Right lobe of liver (tissue), 6 donors: ENCODE measurements at regions not wholly inside any gene's neighbourhood (a gene's known extent, or its start where the extent isn't known, plus 50 kb on each side); places are given as distances from the start of the nearest gene placed in this dataset.

Experiments used
- ATAC-seq, 4 donors: fragments of 200-7000 bp; cut with Tn5 transposase; one replicate each; pipeline ENCODE4 v1.9.1; 2020; ENCODE audit warnings: mild to moderate bottlenecking in 4 of 4, moderate library complexity in 4 of 4
- DNase-seq, 3 donors: peaks; one replicate each; pipeline ENCODE4 v3.0.0-alpha.2; 2020
- H3K27ac ChIP-seq, 3 donors: fragments of 200-600 bp; one replicate each; pipeline ENCODE4 v1.8.0; 2022
- H3K27me3 ChIP-seq, 2 donors: fragments of 200-600 bp; one replicate each; pipeline ENCODE4 v1.8.0; 2022
- H3K36me3 ChIP-seq, 4 donors: fragments of 200-600 bp; sonication (generic) in 1 of 4; one replicate each; pipeline versions ENCODE4 v1.5.1 to v1.8.0; 2017 to 2022; ENCODE audit warnings: control low read depth in 1 of 4
- H3K4me1 ChIP-seq, 4 donors: fragments of 200-600 bp; sonication (generic) in 1 of 4; one replicate each; pipeline versions ENCODE4 v1.5.1 to v1.8.0; 2017 to 2022; ENCODE audit warnings: control low read depth in 1 of 4
- H3K4me3 ChIP-seq, 3 donors: fragments of 200-600 bp; one replicate each; pipeline ENCODE4 v1.8.0; 2022
- H3K9me3 ChIP-seq, 4 donors: fragments of 200-600 bp; sonication (generic) in 1 of 4; one replicate each; pipeline versions ENCODE4 v1.5.1 to v1.8.0; 2017 to 2022; ENCODE audit warnings: control low read depth in 1 of 4
- POLR2A ChIP-seq: fragments of 450-650 bp; IDR thresholded peaks from one replicate; pipeline ENCODE4 v1.6.1; 2017; ENCODE audit warnings: antibody characterized with exemption, mild to moderate bottlenecking
- WGBS: methylation state at CpG from one replicate; pipeline ENCODE4 v1.1.6; 2018; ENCODE audit warnings: low coverage, low lambda C conversion rate; ENCODE audit not compliant: insufficient coverage; ENCODE audit errors: missing lambda C conversion rate; 5-methylcytosine and 5-hydroxymethylcytosine counted together
- intact Hi-C, 2 donors: fragments of 100-400 bp; cut with DNase I; formaldehyde crosslinking; loops; one replicate each; pipeline versions ENCODE4 v1.11.2 to v1.14.1; 2022
- TF ChIP-seq, protein P1 (sequence below), 4 donors: fragments of 200-600 bp in 3 of 4; fragments of 450-650 bp in 1 of 4; IDR thresholded peaks; one replicate each; pipeline versions ENCODE4 v1.5.1 to v1.8.0; 2016 to 2022; ENCODE audit warnings: antibody characterized with exemption in 4 of 4, mild to moderate bottlenecking in 2 of 4
- donor health status: DM: no; HTN: yes; CAD: no.
- donor health status: DM: no; HTN: no; CAD: no.
- donor health status: DM: no; HTN: no; CAD: no.
- donor health status: DM: no; HTN: yes; CAD: no.
- donor health status: DM: no; HTN: yes; CAD: no.

DNA sequence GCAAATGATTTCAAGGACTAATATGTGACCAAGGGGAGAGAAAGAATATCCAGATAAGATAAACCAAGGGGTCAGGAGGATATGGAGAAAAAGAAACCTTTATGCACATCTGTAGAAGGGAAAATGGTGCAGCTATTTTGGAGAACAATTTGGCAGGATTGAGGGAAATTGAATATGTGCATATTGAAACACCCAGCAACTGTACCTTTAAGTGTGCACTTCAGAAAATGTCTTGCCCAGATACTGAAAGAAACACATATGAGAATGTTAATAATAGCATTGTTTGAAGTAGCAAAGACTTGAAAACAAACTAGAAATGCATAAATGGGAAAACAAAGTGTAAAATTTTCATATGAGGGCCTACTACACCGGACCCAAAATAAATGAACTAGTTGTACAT, 599.6 kb downstream of the PSAT1 start:
- Histone ChIP-seq H3K4me3 (no peak overlapping the region), H3K27ac (no peak overlapping the region), H3K36me3 (no peaks in the 10 kb centered on the region), H3K4me1 (no peaks in the 10 kb centered on the region), H3K27me3 (no peaks in the 10 kb centered on the region), H3K9me3 (no peaks in the 10 kb centered on the region)
- no peak for ATAC-seq
- no peak for TF ChIP-seq POLR2A
- TF ChIP-seq, protein P1, sequence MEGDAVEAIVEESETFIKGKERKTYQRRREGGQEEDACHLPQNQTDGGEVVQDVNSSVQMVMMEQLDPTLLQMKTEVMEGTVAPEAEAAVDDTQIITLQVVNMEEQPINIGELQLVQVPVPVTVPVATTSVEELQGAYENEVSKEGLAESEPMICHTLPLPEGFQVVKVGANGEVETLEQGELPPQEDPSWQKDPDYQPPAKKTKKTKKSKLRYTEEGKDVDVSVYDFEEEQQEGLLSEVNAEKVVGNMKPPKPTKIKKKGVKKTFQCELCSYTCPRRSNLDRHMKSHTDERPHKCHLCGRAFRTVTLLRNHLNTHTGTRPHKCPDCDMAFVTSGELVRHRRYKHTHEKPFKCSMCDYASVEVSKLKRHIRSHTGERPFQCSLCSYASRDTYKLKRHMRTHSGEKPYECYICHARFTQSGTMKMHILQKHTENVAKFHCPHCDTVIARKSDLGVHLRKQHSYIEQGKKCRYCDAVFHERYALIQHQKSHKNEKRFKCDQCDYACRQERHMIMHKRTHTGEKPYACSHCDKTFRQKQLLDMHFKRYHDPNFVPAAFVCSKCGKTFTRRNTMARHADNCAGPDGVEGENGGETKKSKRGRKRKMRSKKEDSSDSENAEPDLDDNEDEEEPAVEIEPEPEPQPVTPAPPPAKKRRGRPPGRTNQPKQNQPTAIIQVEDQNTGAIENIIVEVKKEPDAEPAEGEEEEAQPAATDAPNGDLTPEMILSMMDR (IDR thresholded peaks at IDR 0.05): no peak
- WGBS: 64% methylated on average over 1 of the region's 1 CpG
- intact Hi-C loops: no loop called here
- DNase-seq: no peak

DNA sequence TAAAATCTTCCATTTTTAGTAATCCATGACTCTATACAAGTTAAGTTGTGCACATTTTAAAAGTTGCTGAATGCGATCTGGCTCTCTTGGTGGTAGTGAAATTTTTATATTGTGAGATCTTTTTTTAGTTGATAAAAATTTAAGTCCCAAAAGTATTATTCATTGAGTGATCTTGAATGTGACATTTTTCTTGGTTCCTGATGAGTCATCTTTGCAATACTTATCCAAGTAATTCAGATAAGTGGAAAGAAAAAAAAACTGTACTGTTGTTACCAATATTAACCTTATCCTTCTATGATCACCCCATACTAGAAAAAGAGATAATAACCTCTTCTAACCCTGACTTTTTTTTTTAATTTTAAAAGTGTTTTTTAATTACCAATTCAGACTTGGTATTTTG, 601.3 kb downstream of the PSAT1 start:
- WGBS: 76% methylated on average over 1 of the region's 1 CpG
- intact Hi-C loops: no loop called here
- TF ChIP-seq POLR2A: no peak
- TF ChIP-seq, protein P1 (IDR thresholded peaks at IDR 0.05): no peak
- H3K27ac ChIP-seq: no peak overlapping the region
- H3K36me3 ChIP-seq: no peaks in the 10 kb centered on the region
- ATAC-seq (no peak), DNase-seq (no peak)
- H3K4me3 ChIP-seq: no peak overlapping the region
- no peaks in the 10 kb centered on the region for H3K4me1 ChIP-seq
- H3K27me3 ChIP-seq: no peaks in the 10 kb centered on the region
- H3K9me3 ChIP-seq: no peaks in the 10 kb centered on the region

DNA sequence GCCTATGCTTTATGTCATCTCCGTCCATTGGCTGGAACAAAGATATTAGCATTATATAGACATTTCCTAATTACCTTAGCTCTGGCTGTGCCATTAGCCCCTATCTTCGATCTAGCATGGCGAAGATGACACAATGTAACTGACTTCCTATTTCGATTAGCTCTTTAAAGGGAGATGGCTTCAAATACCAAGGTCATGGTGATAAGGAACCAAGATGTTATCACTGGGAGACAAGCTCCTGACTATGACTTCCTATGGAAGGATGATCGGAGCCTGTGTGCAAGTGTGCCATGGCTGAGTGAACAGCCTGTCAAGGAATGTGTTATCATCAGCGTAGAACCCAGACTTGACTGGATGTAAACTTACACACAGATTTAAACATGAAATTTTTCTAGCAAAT, 602.1 kb downstream of the PSAT1 start:
- H3K4me3 ChIP-seq: no peak overlapping the region
- H3K9me3 ChIP-seq: no peaks in the 10 kb centered on the region
- DNase-seq: no peak
- ATAC-seq: no peak
- H3K4me1 ChIP-seq: no peaks in the 10 kb centered on the region
- H3K36me3 ChIP-seq: no peaks in the 10 kb centered on the region
- H3K27ac ChIP-seq: no peak overlapping the region
- no peaks in the 10 kb centered on the region for H3K27me3 ChIP-seq
- intact Hi-C loops: no loop called here
- TF ChIP-seq, protein P1 (IDR thresholded peaks at IDR 0.05): no peak
- TF ChIP-seq POLR2A: no peak
- WGBS: 64% methylated on average over 6 of the region's 6 CpGs

DNA sequence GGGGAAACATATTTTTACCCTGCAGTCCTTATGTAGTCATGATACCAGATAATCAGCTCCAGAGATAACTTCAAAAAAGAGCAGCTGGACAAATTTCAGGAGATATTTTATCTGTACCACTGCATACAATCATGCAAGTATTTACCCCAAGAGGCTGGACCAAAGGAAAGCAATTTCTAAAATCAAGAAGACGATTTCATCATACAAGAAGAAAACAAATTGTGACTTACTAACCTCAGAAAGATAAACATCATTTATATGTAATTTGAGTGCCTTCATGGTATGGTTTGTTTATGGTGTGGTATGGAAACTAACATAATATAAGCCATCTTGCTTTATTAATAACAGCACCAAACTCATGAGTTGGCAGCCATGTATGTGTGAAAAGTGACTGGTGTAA, 603.6 kb downstream of the PSAT1 start:
- no peaks in the 10 kb centered on the region for H3K27me3 ChIP-seq
- ATAC-seq (no peak), DNase-seq (no peak)
- WGBS: 41% methylated on average over 1 of the region's 1 CpG
- H3K36me3 ChIP-seq: no peaks in the 10 kb centered on the region
- no peak overlapping the region for H3K4me3 ChIP-seq
- no peaks in the 10 kb centered on the region for H3K9me3 ChIP-seq
- H3K4me1 ChIP-seq: no peaks in the 10 kb centered on the region
- TF ChIP-seq POLR2A: no peak
- TF ChIP-seq, protein P1 (IDR thresholded peaks at IDR 0.05): no peak
- intact Hi-C loops: no loop called here
- H3K27ac ChIP-seq: no peak overlapping the region

DNA sequence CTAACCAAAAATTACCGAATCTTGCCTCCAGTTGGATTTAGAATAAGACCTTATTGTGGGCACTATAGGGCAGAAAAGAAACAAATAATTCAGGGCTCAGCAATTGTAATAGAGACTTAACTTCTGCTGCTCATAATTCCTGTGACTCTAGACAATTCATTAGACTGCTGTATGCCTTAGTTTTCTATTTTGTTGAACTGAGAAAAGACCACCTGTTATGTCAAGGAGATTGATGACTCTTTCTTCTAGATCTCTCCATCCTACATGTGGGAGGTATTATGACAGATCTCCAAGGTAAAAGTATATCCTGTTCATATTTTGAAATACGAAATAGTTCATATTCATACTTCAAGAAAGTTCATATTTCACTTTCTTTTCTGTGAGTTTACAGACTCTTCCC, 605.1 kb downstream of the PSAT1 start:
- 55% methylated on average over 2 of the region's 2 CpGs for WGBS
- ATAC-seq (no peak), DNase-seq (no peak)
- Histone ChIP-seq H3K27ac (no peak overlapping the region), H3K27me3 (no peaks in the 10 kb centered on the region), H3K4me1 (no peaks in the 10 kb centered on the region), H3K9me3 (no peaks in the 10 kb centered on the region), H3K4me3 (no peak overlapping the region), H3K36me3 (no peaks in the 10 kb centered on the region)
- intact Hi-C loops: no loop called here
- TF ChIP-seq, protein P1 (IDR thresholded peaks at IDR 0.05): no peak
- TF ChIP-seq POLR2A: no peak
